Femur (tissue), 1 donor: ENCODE measurements at regions not wholly inside any gene's neighbourhood (a gene's known extent, or its start where the extent isn't known, plus 50 kb on each side); places are given as distances from the start of the nearest gene placed in this dataset.
"Not testable (repeated sequence)": the region's sequence is repeated elsewhere in the genome, so short reads cannot be mapped to it uniquely, and the experiment has no call there.

Source experiments
- DNase-seq: peaks from one replicate; pipeline ENCODE4 v3.0.0-alpha.2; 2017

GRCh38 chr5:110925916-110926315 lies 145.6 kb upstream of the TSLP start:
- DNase-seq, result no peak

GRCh38 chr5:110932755-110933488 lies 138.6 kb upstream of the TSLP start:
- DNase-seq, result no peak

DNA sequence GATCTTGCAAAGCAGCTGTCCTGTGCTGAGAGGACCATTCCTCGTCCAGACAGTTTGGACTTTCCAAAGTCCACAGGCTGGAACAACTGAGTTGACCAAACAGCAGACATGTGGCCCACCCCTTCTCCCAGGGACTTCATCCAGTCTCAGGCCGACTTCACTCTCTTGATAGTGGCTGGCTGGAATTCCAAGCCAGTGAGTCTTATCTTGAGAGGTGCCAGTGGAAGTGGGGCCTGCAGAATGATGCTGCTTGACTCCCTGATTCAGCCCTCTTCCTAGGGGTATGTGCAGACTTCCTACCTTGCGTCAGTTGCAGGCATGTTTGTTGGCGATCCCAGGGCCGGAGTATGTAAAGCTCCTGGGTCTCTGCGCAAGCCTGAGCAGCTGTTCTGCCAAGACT lies 131.4 kb upstream of the TSLP start:
- DNase-seq, result no peak

GRCh38 chr5:110945874-110946436 lies 125.6 kb upstream of the TSLP start:
- DNase-seq, result no peak

DNA sequence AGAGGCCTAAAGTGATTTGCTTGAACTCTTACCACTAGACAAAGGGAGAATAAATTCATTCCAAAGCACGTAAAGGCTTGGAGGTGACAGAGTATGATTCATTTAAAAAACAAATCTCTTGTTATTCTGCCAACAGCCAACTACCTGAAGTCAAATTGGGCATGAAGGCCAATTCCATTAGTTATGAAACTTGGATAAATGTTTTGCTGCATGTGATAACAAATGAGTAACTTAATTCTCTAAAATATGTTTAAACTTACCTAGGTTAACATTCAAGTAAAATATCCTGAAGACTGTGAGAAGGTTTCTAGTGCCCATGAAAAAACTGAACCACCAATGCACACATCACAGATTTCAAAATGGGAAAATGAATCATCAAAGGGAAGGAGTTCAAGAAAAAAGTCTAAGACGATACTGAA lies 120.1 kb upstream of the TSLP start:
- DNase-seq, result no peak

GRCh38 chr5:110956280-110956912 lies 115.1 kb upstream of the TSLP start:
- DNase-seq, result no peak

GRCh38 chr5:110956913-110957813 lies 114.3 kb upstream of the TSLP start:
- no peak for DNase-seq

DNA sequence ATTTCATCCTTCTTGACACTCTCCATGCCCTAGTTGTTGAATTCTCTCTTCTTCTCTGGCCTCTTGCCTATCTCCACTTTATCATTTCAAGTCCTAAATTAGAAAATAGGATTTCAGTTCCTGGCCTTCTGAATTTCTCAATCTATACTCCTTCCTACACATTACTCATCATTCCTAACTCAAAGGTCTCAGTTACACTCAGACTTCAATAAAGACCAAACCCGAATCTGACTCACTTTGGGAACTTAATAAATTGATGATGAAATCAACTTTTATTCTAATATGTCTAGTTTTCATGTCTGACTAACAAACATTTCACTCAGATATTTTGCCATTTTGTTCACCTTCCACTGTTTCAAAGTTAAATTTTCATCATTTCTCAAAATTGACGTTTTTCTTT lies 113.6 kb upstream of the TSLP start:
- DNase-seq, result no peak

- no peak for DNase-seq
These were observed 108.0 kb upstream of the TSLP start for GRCh38 chr5:110963495-110963894.

- no peak for DNase-seq
These were observed 105.5 kb upstream of the TSLP start for GRCh38 chr5:110965773-110966581.

- no peak for DNase-seq
These were observed 103.1 kb upstream of the TSLP start for GRCh38 chr5:110968246-110969005.

DNA sequence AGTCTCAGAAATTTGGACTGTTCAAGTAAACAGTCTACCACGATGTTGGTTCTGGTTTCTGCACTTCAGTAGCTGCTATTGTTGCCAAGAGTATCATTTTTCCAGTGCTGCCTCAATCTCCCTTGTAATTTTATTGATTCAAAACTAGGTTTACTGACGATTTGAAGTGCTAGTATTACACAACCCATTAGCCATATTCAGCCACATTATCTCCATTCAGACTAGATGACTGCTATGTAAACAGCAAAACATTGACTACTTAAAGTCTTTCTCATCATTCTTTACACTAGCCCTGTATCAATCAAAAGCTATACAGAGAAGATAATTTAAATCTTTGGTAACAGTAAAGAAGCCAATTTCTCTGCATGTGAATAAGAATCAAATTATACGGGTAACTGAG lies 102.0 kb upstream of the TSLP start:
- no peak for DNase-seq

DNA sequence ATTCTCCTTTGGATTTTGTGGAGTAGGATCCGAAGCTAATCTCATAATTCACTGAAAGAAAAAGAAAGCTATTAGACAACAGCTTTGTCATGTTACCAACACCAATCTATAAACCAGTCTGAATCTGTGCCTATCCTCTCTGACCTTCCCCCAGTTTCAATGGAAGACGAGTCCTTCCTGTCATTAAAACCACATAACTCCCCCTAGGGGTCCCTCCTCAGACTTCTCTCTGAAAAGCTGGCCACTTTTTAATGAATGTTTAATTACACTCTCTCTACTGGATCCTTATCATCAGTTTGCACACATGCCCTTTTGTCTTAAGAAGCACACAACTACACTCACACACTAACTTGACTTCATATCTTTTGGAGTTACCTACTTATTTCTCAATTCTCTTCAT lies 98.0 kb upstream of the TSLP start:
- no peak for DNase-seq

GRCh38 chr5:110977915-110978314 lies 93.6 kb upstream of the TSLP start:
- DNase-seq, result no peak

GRCh38 chr5:110985882-110986281 lies 85.6 kb upstream of the TSLP start:
- DNase-seq, result not testable (repeated sequence)

DNA sequence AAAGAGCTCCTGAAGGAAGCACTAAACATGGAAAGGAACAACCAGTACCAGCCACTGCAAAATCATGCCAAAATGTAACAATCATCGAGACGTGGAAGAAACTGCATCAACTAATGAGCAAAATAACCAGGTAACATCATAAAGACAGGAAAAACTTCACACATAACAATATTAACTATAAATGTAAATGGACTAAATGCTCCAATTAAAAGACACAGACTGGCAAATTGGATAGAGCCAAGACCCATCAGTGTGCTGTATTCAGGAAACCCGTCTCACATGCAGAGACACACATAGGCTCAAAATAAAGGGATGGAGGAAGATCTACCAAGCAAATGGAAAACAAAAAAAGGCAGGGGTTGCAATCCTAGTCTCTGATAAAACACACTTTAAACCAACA lies 83.9 kb upstream of the TSLP start:
- DNase-seq, result not testable (repeated sequence)

DNA sequence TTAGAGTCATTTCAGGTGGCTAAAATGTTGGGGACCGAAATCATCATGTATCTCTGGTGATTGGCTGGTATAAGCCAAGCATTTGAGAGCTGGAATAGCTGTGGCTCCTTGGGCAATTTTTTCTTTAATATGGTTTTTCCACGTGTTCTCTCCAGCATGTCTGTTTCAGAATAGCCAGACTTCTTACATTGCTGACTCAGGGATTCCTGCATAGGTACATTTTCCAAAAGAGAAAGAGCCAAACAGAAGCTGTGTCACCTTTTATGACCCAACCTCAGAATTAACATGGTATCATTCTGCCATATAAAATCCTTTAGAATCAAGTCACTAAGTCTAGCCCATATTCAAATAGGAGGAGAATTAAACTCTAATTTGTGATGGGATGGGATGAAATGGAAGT lies 74.8 kb upstream of the TSLP start:
- no peak for DNase-seq

DNA sequence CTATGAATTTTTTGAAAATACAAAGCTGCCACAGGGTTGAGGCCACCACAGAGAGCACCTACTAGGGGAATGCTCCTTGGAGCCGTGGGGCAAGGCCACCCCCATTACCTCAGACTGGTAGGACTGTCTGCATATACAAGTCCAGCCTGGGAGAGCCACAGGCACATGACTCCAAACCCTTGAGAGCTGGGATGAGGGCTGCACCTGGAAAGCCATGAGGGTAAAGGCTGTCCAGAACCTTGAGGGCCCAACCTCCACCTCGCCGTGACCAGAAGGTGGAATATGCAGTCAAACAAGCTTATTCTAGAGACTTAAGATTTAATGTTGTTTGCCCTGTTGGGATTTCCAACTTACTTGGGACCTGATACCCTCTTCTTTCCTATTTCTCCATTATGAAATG lies 69.5 kb upstream of the TSLP start:
- no peak for DNase-seq

GRCh38 chr5:111003623-111004022 lies 67.9 kb upstream of the TSLP start:
- DNase-seq, result no peak

GRCh38 chr5:111004291-111004690 lies 67.2 kb upstream of the TSLP start:
- no peak for DNase-seq

- no peak for DNase-seq
These were observed 60.7 kb upstream of the TSLP start for GRCh38 chr5:111010783-111011182.

GRCh38 chr5:111013011-111013410 lies 58.5 kb upstream of the TSLP start:
- no peak for DNase-seq
